Breast epithelium (tissue), 4 donors: ENCODE measurements at regions not wholly inside any gene's neighbourhood (a gene's known extent, or its start where the extent isn't known, plus 50 kb on each side); places are given as distances from the start of the nearest gene placed in this dataset.
"Not testable (repeated sequence)": the region's sequence is repeated elsewhere in the genome, so short reads cannot be mapped to it uniquely, and the experiment has no call there.

Source experiments
- DNase-seq, 2 donors: peaks; one replicate each; pipeline ENCODE4 v3.0.0-alpha.2; 2019; ENCODE audit warnings: low spot score in 2 of 2
- H3K27ac ChIP-seq, 2 donors: fragments of 200-600 bp; sonication (generic) in 1 of 2; one replicate each; pipeline ENCODE4 v1.5.1; 2016 to 2019; ENCODE audit warnings: mild to moderate bottlenecking in 1 of 2
- H3K27me3 ChIP-seq, 2 donors: fragments of 200-600 bp; sonication (generic) in 1 of 2; one replicate each; pipeline versions ENCODE4 v1.5.1 to v1.6.0; 2017 to 2019; ENCODE audit warnings: control low read depth in 1 of 2, mild to moderate bottlenecking in 1 of 2
- H3K36me3 ChIP-seq: fragments of 200-600 bp; one replicate; pipeline ENCODE4 v1.5.1; 2019
- H3K4me1 ChIP-seq, 2 donors: fragments of 200-600 bp; sonication (generic); one replicate each; pipeline ENCODE4 v1.5.1; 2016 to 2019; ENCODE audit warnings: control low read depth in 1 of 2
- H3K4me3 ChIP-seq, 3 donors: fragments of 200-600 bp; sonication (generic); 1 replicate in 2 of 3; 2 replicates in 1 of 3; pipeline ENCODE4 v1.5.1; 2016 to 2019; ENCODE audit warnings: mild to moderate bottlenecking in 3 of 3, moderate library complexity in 2 of 3
- H3K9me3 ChIP-seq, 2 donors: fragments of 200-600 bp; sonication (generic) in 1 of 2; one replicate each; pipeline ENCODE4 v1.5.1; 2016 to 2019; ENCODE audit warnings: control low read depth in 1 of 2
- POLR2A ChIP-seq: fragments of 450-650 bp; IDR thresholded peaks from one replicate; pipeline ENCODE4 v1.6.1; 2016; ENCODE audit warnings: antibody characterized with exemption, mild to moderate bottlenecking, moderate library complexity
- POLR2AphosphoS5 ChIP-seq, 3 donors: sonication (generic); formaldehyde crosslinking; IDR thresholded peaks; one replicate each; pipeline ENCODE4 v1.6.1; 2017; ENCODE audit warnings: antibody characterized with exemption in 3 of 3
- intact Hi-C: fragments of 100-400 bp; cut with DNase I; formaldehyde crosslinking; loops from one replicate; pipeline ENCODE4 v1.15.1; 2023; ENCODE audit warnings: low total_unique reads
- TF ChIP-seq, protein P1 (sequence below), 3 donors: fragments of 450-650 bp; IDR thresholded peaks; one replicate each; pipeline ENCODE4 v1.5.1; 2016 to 2017; ENCODE audit warnings: antibody characterized with exemption in 3 of 3, mild to moderate bottlenecking in 3 of 3, moderate library complexity in 3 of 3

DNA sequence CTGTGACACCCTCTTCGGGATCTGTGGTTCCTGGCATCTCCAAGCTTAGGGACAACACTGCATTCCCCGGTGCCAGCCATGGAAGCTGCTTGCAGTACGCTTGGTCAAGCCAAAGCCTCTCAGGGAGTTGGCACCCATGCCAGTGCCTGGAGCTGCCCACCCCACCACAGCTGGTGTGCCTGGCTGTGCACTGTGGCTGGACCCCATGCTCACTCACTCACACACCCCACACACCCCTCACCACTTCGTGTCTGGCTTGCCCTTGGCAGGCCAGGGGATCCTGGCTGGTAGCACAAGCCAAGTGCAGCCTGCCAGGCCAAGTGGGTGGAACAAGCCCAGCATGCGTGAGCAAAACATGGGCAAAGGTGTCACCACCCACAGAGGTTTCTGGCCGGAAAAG, 324.5 kb upstream of the PTGER4 start:
- TF ChIP-seq, protein P1, sequence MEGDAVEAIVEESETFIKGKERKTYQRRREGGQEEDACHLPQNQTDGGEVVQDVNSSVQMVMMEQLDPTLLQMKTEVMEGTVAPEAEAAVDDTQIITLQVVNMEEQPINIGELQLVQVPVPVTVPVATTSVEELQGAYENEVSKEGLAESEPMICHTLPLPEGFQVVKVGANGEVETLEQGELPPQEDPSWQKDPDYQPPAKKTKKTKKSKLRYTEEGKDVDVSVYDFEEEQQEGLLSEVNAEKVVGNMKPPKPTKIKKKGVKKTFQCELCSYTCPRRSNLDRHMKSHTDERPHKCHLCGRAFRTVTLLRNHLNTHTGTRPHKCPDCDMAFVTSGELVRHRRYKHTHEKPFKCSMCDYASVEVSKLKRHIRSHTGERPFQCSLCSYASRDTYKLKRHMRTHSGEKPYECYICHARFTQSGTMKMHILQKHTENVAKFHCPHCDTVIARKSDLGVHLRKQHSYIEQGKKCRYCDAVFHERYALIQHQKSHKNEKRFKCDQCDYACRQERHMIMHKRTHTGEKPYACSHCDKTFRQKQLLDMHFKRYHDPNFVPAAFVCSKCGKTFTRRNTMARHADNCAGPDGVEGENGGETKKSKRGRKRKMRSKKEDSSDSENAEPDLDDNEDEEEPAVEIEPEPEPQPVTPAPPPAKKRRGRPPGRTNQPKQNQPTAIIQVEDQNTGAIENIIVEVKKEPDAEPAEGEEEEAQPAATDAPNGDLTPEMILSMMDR (IDR thresholded peaks at IDR 0.05), result no peak
- TF ChIP-seq POLR2AphosphoS5 (IDR thresholded peaks at IDR 0.05) (no peak), POLR2A (no peak)
- H3K27me3 ChIP-seq, result no peaks in the 10 kb centered on the region

DNA sequence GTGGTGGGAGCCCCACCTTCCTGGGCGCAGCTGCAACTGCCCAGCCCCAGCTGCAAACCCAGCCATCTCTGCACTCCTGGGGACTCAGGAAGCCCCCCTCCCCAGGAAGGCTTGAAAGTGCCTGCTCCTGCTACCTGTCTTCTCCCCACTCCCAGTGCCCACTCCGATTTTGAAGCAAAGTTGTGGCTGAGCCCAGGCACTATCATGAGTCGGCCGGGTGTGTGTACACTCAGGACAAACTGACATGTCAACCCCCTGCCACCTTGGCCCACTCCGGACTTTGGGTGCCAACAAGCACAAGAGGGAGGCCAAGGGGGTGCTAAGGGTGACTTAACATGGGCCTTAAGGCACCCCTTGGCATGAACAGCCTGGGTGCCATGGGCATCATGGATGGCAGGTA, 325.5 kb upstream of the PTGER4 start:
- Histone ChIP-seq H3K4me1 (no peaks in the 10 kb centered on the region), H3K36me3 (no peaks in the 10 kb centered on the region), H3K9me3 (peaks cover 0 to 8% of the 10 kb centered on the region in 2 donors), H3K27me3 (no peaks in the 10 kb centered on the region), H3K4me3 (no peak overlapping the region), H3K27ac (no peak overlapping the region)
- TF ChIP-seq POLR2A, result no peak
- no peak for TF ChIP-seq POLR2AphosphoS5 (IDR thresholded peaks at IDR 0.05)
- TF ChIP-seq, protein P1 (IDR thresholded peaks at IDR 0.05), result no peak
- intact Hi-C loops, result no loop called here
- no peak for DNase-seq

More for the DNA sequence above, 324.5 kb upstream of the PTGER4 start:
- DNase-seq, result no peak
- Histone ChIP-seq H3K27ac (no peak overlapping the region), H3K36me3 (no peaks in the 10 kb centered on the region), H3K4me1 (no peaks in the 10 kb centered on the region), H3K9me3 (peaks cover 0 to 5% of the 10 kb centered on the region in 2 donors), H3K4me3 (no peak overlapping the region)
- intact Hi-C loops, result no loop called here

DNA sequence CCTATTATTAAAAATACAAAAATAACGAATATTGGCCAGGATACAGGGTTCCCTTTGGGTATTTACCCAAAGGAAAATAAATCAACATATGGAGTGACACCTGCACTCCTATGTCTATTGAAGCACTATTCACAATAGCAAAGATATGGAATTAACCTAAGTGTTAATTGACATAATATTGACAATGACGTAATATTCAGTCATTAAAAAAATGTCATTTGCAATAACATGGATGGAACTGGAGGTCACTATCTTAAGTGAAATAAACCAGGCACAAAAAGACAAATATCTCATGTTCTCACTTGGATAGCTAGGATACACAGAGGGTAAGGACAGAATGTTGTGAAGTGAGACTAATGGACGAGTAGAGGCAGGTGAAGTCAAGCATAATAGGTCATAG, 326.3 kb upstream of the PTGER4 start:
- TF ChIP-seq, protein P1 (IDR thresholded peaks at IDR 0.05), result no peak
- no peak for TF ChIP-seq POLR2A
- TF ChIP-seq POLR2AphosphoS5 (IDR thresholded peaks at IDR 0.05), result no peak

DNA sequence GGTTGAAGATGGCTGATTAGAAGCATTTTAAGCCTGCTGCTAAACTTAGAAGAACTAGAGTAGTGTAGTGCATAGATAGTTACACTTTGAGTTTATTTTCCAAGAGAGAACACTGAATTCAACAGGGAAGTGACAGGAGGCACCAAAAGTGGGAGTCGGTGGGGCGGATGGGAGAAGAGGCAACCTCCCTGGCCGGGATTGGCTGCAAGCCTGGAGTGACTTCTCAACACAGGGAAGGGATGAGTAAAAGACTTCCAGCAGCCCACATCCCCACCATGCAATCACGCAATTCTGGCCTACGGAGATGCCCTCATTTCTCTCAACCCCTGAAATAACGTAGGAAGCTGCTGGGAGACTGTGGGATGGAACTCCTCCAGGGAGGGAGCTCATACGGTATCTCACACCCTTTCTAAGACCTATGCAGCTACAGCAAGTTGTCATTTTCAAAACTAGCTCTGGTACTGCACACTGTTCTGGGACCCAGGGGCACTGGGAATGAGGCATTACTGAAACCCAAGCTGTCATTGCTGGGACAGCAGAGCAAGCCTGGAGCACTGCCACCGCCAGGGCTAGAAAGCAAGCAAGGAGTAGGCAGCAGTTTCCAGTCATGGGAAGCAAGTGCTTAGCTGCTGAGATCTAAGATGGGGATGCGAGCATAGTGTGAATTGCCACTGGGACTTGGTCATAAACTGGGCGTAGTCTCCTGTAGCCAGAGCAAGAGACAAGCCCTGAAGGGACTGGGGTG, 331.6 kb upstream of the PTGER4 start:
- DNase-seq, result no peak
- Histone ChIP-seq H3K36me3 (no peaks in the 10 kb centered on the region), H3K27ac (no peak overlapping the region), H3K27me3 (no peaks in the 10 kb centered on the region), H3K4me3 (no peak overlapping the region), H3K9me3 (peaks cover 0 to 8% of the 10 kb centered on the region in 2 donors), H3K4me1 (no peaks in the 10 kb centered on the region)
- TF ChIP-seq, protein P1 (IDR thresholded peaks at IDR 0.05), result no peak
- no peak for TF ChIP-seq POLR2A
- no peak for TF ChIP-seq POLR2AphosphoS5 (IDR thresholded peaks at IDR 0.05)
- intact Hi-C loops, result no loop called here

More for the DNA sequence above, 326.3 kb upstream of the PTGER4 start:
- intact Hi-C loops, result no loop called here
- Histone ChIP-seq H3K27ac (no peak overlapping the region), H3K36me3 (no peaks in the 10 kb centered on the region), H3K9me3 (peaks cover 0 to 8% of the 10 kb centered on the region in 2 donors), H3K27me3 (no peaks in the 10 kb centered on the region), H3K4me1 (no peaks in the 10 kb centered on the region), H3K4me3 (no peak overlapping the region)
- no peak for DNase-seq

DNA sequence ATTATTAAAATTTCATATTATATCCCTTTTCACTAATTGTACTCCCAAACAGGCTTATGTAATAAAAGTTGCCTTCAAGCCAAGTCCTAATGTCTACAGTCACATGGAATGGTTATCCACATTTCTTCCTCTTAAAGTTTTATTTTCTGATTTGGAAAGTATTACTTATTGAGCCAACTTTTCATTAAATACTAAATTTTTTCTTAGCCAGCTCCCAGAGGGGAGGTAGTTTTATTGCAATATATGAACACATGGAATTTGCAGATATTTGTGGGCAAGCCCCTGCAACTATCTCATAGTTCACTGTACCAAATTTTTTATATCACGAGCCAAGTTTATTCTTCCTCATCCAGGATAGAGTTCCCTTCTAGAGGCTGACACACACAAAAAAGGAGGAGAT, 332.8 kb upstream of the PTGER4 start:
- no peak for TF ChIP-seq POLR2A
- TF ChIP-seq POLR2AphosphoS5 (IDR thresholded peaks at IDR 0.05), result no peak
- TF ChIP-seq, protein P1 (IDR thresholded peaks at IDR 0.05), result no peak
- H3K9me3 ChIP-seq, result peaks cover 0 to 8% of the 10 kb centered on the region in 2 donors
- no peaks in the 10 kb centered on the region for H3K27me3 ChIP-seq
- no peak for DNase-seq
- H3K4me3 ChIP-seq, result no peak overlapping the region
- H3K36me3 ChIP-seq, result no peaks in the 10 kb centered on the region
- H3K27ac ChIP-seq, result no peak overlapping the region
- intact Hi-C loops, result no loop called here
- no peaks in the 10 kb centered on the region for H3K4me1 ChIP-seq

DNA sequence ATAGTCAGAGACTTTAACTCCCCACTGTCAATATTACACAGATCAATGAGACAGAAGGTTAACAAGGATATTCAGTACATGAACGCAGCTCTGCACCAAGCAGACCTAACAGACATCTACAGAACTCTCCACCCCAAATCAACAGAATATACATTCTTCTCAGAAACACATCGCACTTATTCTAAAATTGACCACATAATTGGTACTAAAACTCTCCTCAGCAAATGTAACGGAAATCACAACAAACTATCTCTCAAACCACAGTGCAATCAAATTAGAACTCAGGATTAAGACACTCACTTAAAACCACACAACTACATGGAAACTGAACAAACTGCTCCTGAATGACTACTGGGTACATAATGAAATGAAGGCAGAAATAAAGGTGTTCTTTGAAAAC, 341.3 kb upstream of the PTGER4 start:
- H3K36me3 ChIP-seq, H3K9me3 ChIP-seq, H3K4me3 ChIP-seq, H3K27me3 ChIP-seq, intact Hi-C loops, DNase-seq, H3K4me1 ChIP-seq, H3K27ac ChIP-seq: not testable (repeated sequence)
